ENCODE measurements at regions not wholly inside any gene's neighbourhood (a gene's known extent, or its start where the extent isn't known, plus 50 kb on each side); places are given as distances from the start of the nearest gene placed in this dataset.

GRCh38 chr2:234763002-234763873 is 188.6 kb upstream of the SH3BP4 start:
- no peak for DNase-seq

GRCh38 chr2:234761910-234762309 is 189.9 kb upstream of the SH3BP4 start:
- DNase-seq = no peak

- DNase-seq = no peak
These were observed 197.7 kb upstream of the SH3BP4 start for GRCh38 chr2:234754126-234754525.

- no peak for DNase-seq
These were observed 198.1 kb upstream of the SH3BP4 start for GRCh38 chr2:234753701-234754100.

- DNase-seq = no peak
These were observed 198.9 kb upstream of the SH3BP4 start for GRCh38 chr2:234752966-234753365.

- DNase-seq = no peak
These were observed 200.4 kb upstream of the SH3BP4 start for GRCh38 chr2:234751275-234751973.

- DNase-seq = no peak
These were observed 203.8 kb upstream of the SH3BP4 start for GRCh38 chr2:234747833-234748559.

- no peak for DNase-seq
These were observed 204.8 kb upstream of the SH3BP4 start for GRCh38 chr2:234747032-234747431.

- no peak for DNase-seq
These were observed 206.5 kb upstream of the SH3BP4 start for GRCh38 chr2:234745347-234745746.

GRCh38 chr2:234741976-234742375 is 209.8 kb upstream of the SH3BP4 start:
- no peak for DNase-seq

- DNase-seq = no peak
These were observed 212.8 kb upstream of the SH3BP4 start for GRCh38 chr2:234739061-234739460.

- no peak for DNase-seq
These were observed 216.0 kb upstream of the SH3BP4 start for GRCh38 chr2:234735829-234736228.

- no peak for DNase-seq
These were observed 217.8 kb upstream of the SH3BP4 start for GRCh38 chr2:234733795-234734600.

GRCh38 chr2:234733093-234733489 is 218.7 kb upstream of the SH3BP4 start:
- DNase-seq = no peak

GRCh38 chr2:234732404-234733092 is 219.3 kb upstream of the SH3BP4 start:
- no peak for DNase-seq

GRCh38 chr2:234731236-234731635 is 220.6 kb upstream of the SH3BP4 start:
- no peak for DNase-seq

GRCh38 chr2:234730066-234730640 is 221.7 kb upstream of the SH3BP4 start:
- no peak for DNase-seq

GRCh38 chr2:234725528-234726264 is 226.1 kb upstream of the SH3BP4 start:
- no peak for DNase-seq

- no peak for DNase-seq
These were observed 227.0 kb upstream of the SH3BP4 start for GRCh38 chr2:234724850-234725249.

GRCh38 chr2:234723400-234723799 is 226.5 kb upstream of the ARL4C start:
- no peak for DNase-seq

- DNase-seq = no peak
These were observed 225.3 kb upstream of the ARL4C start for GRCh38 chr2:234722176-234722575.

Data from activated CD4-positive, alpha-beta T cell treated with anti-CD3 and anti-CD28 coated beads, Interleukin-2, amount 50 U/mL, for 48 hours (primary cell).